OCI-LY3 (cell line): ENCODE measurements at regions not wholly inside any gene's neighbourhood (a gene's known extent, or its start where the extent isn't known, plus 50 kb on each side); places are given as distances from the start of the nearest gene placed in this dataset.

Experiments
- H2AFZ ChIP-seq: fragments of 200-600, 300-600 bp; shearing (Covaris generic); 2 replicates; pipeline ENCODE4 v1.6.0; 2014; ENCODE audit warnings: antibody characterized with exemption, low read depth, low read length
- H3K27ac ChIP-seq: fragments of 200-600, 300-600 bp; sonication (generic); 2 replicates; pipeline ENCODE4 v1.5.1; 2014; ENCODE audit warnings: mild to moderate bottlenecking, low read length, moderate library complexity, mixed read lengths
- H3K27me3 ChIP-seq: fragments of 200-600, 300-600 bp; sonication (generic); 2 replicates; pipeline ENCODE4 v1.6.1; 2014; ENCODE audit warnings: low read depth, low read length, mixed read lengths
- H3K36me3 ChIP-seq: fragments of 200-600, 300-600 bp; sonication (generic); replicated peaks from 2 replicates; pipeline ENCODE3; 2014; ENCODE audit warnings: low read depth, low read length, mixed read lengths
- H3K4me1 ChIP-seq: fragments of 300-600, 200-600 bp; sonication (generic); 2 replicates; pipeline ENCODE4 v1.6.1; 2014; ENCODE audit warnings: low read length, mixed read lengths
- H3K4me2 ChIP-seq: fragments of 200-600, 300-600 bp; sonication (generic); 2 replicates; pipeline ENCODE4 v1.6.1; 2014; ENCODE audit warnings: low read length, mixed read lengths
- H3K4me3 ChIP-seq: fragments of 300-600, 200-600 bp; sonication (generic); 2 replicates; pipeline ENCODE4 v1.5.1; 2014; ENCODE audit warnings: antibody characterized with exemption, mild to moderate bottlenecking, low read length, moderate library complexity
- H3K79me2 ChIP-seq: fragments of 300-600, 200-600 bp; shearing (Covaris generic); 2 replicates; pipeline ENCODE4 v1.6.1; 2014; ENCODE audit warnings: mild to moderate bottlenecking, low read length, mixed read lengths
- H3K9ac ChIP-seq: fragments of 300-600, 200-600 bp; shearing (Covaris generic); 2 replicates; pipeline ENCODE4 v1.6.0; 2014; ENCODE audit warnings: mild to moderate bottlenecking, low read length, moderate library complexity
- H3K9me3 ChIP-seq: fragments of 200-600, 300-600 bp; shearing (Covaris generic); 2 replicates; pipeline ENCODE4 v1.6.1; 2014; ENCODE audit warnings: low read length, mixed read lengths; ENCODE audit not compliant: insufficient read depth
- H4K20me1 ChIP-seq: fragments of 200-600, 300-600 bp; sonication (generic); 2 replicates; pipeline ENCODE4 v1.6.1; 2016; ENCODE audit warnings: low read length, mixed read lengths; ENCODE audit not compliant: insufficient read depth
- CTCF ChIP-seq: fragments of 200-600, 300-600 bp; sonication (generic); IDR thresholded peaks from 2 replicates; pipeline ENCODE4 v1.5.1; 2014; ENCODE audit warnings: antibody characterized with exemption, low read length, low read depth
- EZH2phosphoT487 ChIP-seq: fragments of 200-600 bp; shearing (Covaris generic); IDR thresholded peaks from 2 replicates; pipeline ENCODE4 v1.6.1; 2018; ENCODE audit warnings: antibody characterized with exemption, mixed run types, low read depth

GRCh38 chrX:131595120-131595519, 51.2 kb downstream of the OR13H1 start:
- H3K4me1 ChIP-seq: no peaks in the 10 kb centered on the region
- no peaks in the 10 kb centered on the region for H4K20me1 ChIP-seq
- H2AFZ ChIP-seq: no peak overlapping the region
- TF ChIP-seq EZH2phosphoT487 (no peak), CTCF (no peak)
- no peak overlapping the region for H3K27ac ChIP-seq
- H3K4me2 ChIP-seq: no peak overlapping the region
- no peaks in the 10 kb centered on the region for H3K9me3 ChIP-seq
- no peaks in the 10 kb centered on the region for H3K36me3 ChIP-seq
- H3K79me2 ChIP-seq: no peaks in the 10 kb centered on the region
- H3K27me3 ChIP-seq: no peaks in the 10 kb centered on the region
- H3K9ac ChIP-seq: no peak overlapping the region
- no peak overlapping the region for H3K4me3 ChIP-seq

- H3K9me3 ChIP-seq: no peaks in the 10 kb centered on the region
- H2AFZ ChIP-seq: no peak overlapping the region
- H3K4me1 ChIP-seq: no peaks in the 10 kb centered on the region
- no peaks in the 10 kb centered on the region for H3K79me2 ChIP-seq
- no peak overlapping the region for H3K9ac ChIP-seq
- H4K20me1 ChIP-seq: no peaks in the 10 kb centered on the region
- no peaks in the 10 kb centered on the region for H3K27me3 ChIP-seq
- H3K27ac ChIP-seq: no peak overlapping the region
- no peak overlapping the region for H3K4me2 ChIP-seq
- H3K4me3 ChIP-seq: no peak overlapping the region
- TF ChIP-seq CTCF (no peak), EZH2phosphoT487 (no peak)
- H3K36me3 ChIP-seq: no peaks in the 10 kb centered on the region
Measured at GRCh38 chrX:131607792-131608369, 64.0 kb downstream of the OR13H1 start.

- H3K9me3 ChIP-seq: no peaks in the 10 kb centered on the region
- H3K27ac ChIP-seq: no peak overlapping the region
- H3K27me3 ChIP-seq: no peaks in the 10 kb centered on the region
- TF ChIP-seq CTCF (no peak), EZH2phosphoT487 (no peak)
- no peaks in the 10 kb centered on the region for H3K36me3 ChIP-seq
- H4K20me1 ChIP-seq: no peaks in the 10 kb centered on the region
- no peak overlapping the region for H2AFZ ChIP-seq
- no peak overlapping the region for H3K9ac ChIP-seq
- H3K79me2 ChIP-seq: no peaks in the 10 kb centered on the region
- no peaks in the 10 kb centered on the region for H3K4me1 ChIP-seq
- no peak overlapping the region for H3K4me3 ChIP-seq
- H3K4me2 ChIP-seq: no peak overlapping the region
Measured at GRCh38 chrX:131609480-131609879, 65.6 kb downstream of the OR13H1 start.

- TF ChIP-seq CTCF (no peak), EZH2phosphoT487 (no peak)
- Histone ChIP-seq H3K79me2 (no peaks in the 10 kb centered on the region), H3K27ac (no peak overlapping the region), H3K9ac (no peak overlapping the region), H2AFZ (no peak overlapping the region), H3K4me3 (no peak overlapping the region), H3K9me3 (no peaks in the 10 kb centered on the region), H4K20me1 (no peaks in the 10 kb centered on the region), H3K4me1 (no peaks in the 10 kb centered on the region), H3K36me3 (no peaks in the 10 kb centered on the region), H3K27me3 (no peaks in the 10 kb centered on the region), H3K4me2 (no peak overlapping the region)
Measured at GRCh38 chrX:131613260-131613659, 69.4 kb downstream of the OR13H1 start.
